ENCODE measurements at regions not wholly inside any gene's neighbourhood (a gene's known extent, or its start where the extent isn't known, plus 50 kb on each side); places are given as distances from the start of the nearest gene placed in this dataset.

DNA sequence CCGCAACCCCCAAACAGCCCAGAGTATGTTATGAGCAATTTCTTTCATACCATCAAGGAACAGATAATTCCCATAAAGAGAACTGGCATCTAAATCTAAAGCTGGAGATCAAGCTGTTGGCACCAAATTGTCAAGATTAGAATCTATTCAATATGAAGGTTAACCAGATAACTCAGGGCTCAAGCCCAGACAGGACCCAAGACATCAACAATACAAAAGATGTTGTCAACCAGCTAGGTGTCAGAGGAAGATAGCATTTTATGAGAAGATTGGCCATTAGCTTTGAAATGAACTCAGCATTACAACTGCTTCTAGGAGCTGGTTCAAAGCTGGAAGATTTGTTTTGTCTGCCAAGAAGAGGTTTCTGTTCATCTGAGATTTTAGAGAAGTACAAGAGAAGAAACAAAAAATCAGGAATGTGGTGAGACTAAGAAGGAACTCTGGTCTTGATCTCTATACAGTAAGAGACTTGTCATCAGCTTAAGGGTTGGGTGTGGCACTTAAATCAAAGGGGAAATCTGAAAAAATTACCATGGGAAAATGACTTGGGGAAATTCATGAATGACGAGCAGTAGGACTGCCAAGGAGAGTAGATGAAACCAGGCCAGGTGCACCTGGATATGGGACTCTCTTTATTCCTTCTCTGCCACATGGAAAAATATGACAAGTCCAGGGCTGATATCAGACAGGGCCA lies 64.2 kb upstream of the COX10 start:
- DNase-seq: no peak

DNA sequence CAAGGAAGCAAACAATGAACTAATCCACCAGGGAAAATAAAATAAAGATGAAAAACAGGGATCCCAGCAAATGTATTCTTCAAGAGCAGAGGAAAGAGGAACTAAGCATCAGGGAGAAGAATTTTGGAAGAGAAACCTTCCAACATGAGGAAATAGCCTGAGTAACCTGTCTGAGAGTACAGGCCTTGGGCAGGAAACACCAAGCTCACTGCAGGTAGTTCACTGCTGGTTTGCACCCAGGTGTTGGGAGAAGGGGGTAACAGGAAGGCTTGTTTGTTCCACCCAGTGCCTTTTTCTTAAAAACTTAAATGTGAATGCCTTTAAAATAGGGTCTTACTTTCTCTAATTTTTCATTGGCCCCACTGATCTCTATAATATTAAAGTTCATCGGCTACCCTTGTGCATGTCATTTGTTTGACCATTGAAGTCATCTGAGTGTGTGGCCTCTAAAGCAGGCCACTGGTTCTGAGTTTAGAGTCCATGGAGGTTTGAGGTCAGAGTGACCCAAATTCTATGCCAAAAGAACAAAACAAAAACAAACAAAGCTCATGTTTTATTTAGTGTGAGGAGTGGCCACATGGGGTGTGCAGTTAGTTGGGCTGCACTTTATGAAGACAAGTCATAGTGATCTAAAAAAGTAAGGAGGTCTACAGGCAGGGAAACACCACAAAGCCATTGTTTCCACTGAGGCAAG lies 62.9 kb upstream of the COX10 start:
- DNase-seq: no peak

DNA sequence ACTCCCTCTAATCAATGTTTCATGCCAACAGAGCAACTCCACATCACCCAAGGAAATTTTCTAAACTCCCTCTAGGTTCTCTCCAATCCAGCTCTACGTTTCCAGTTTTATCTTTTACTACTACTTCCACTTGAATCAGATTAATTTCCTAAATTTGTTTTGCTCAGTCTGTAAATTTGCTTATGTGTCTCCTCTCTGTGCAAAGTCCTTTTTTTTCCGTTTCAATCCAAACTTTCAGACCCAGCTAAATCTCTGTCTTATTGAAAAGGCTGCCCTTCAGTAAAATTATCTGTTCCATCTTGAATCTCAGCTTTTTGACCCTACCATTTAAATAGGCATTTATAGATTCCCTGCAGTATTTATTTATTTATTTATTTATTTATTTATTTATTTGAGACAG lies 61.4 kb upstream of the COX10 start:
- DNase-seq: no peak

DNA sequence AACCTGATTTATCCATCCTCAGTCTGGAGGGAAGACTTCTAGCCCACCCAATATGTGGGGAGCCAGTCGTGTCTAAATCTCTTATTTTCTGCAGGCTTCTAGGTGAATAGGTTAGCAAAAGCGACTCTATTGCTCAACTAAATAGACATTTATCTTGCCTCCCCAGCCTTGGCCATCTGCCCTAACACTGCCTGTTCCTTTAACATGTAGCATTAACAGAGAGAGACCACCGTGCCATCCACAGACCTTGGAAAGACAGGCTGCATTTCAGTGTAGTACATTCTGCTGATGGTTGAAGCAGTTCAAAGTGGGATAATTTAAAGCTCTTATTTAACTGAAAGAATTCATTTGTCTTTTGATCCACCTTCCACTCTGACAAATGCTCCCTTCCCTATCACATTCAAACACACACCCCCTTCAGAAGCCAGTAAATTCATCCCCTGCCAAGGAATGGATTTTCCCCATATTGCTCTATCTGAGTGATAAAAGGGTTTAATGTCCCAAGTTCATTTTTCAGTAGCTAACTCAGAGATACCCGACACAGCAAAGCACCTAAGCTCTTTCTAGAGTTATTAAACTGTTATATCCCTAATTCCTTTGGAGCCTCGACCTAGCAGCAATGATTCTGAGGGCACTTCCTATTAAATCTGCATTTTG lies 58.1 kb upstream of the COX10 start:
- DNase-seq: no peak

DNA sequence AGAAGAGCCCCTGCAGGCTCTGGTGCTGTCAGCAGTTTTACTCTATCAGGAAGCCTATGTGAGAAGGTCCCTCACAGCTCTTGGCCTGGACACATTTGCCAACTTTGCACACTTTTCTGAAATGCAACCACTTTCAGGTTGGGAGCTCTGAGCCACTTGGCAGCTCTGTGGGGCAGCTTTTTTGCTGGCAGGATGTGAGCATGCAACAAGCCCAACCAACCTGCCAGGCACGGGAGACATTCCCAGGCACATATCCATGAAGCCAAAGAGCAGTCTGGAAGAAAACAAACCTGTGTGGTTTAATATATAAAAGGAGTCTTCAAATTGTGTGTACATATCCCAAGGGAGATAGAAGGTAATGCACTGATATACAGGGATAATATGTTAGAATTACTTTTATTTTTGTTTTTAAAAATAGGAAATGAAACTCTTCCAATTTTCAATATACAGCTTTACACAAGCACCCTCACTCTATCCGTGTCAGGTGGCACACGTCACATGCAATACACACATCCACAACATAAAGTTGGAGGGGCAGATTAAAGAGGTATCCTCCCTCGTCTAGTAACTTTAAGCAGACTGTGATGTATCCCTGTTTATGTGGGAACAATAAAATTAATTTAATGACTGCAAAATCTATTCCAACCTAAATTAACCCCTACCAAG lies 57.4 kb upstream of the COX10 start:
- DNase-seq: no peak

DNA sequence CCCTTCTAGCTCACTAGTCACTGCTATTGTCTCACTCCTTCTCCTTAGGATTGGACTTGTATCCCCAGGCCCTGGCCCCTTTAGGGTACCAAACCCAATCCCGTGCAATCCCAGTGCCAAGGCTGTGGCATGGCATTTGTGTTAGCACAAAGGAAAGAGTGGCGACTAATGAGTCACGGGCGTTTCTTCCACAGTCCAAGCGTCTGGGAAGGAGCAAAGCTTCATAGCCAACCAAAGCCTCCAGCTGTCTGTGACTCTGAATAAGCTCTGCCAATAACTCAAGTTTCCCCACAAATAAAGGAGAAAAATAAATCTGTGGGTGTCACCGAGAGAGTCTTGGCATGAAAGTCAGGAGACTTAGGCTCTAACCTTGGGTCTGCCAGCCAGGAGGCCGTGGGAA lies 54.6 kb upstream of the COX10 start:
- no peak for DNase-seq

DNA sequence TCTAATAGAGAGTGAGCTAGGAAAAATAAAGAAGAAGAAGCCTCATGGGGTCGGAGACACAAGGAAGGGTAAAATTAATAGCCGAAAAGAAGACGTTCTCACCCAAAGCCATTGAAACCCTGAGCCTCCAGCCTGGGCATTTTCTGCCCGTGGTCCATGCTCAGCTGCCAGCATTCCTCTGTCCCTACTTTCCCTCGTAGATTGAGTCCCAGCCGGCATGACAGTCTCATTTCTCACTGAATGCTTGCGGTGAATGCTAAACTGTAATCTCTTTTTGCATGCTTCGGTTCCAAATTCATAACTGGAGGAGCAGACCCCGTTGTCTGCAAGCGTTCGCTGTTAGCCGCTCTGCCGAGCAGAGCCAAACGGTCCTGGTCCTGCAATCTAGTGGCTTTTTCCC lies 54.0 kb upstream of the COX10 start:
- peak; percentile 20 for DNase-seq

DNA sequence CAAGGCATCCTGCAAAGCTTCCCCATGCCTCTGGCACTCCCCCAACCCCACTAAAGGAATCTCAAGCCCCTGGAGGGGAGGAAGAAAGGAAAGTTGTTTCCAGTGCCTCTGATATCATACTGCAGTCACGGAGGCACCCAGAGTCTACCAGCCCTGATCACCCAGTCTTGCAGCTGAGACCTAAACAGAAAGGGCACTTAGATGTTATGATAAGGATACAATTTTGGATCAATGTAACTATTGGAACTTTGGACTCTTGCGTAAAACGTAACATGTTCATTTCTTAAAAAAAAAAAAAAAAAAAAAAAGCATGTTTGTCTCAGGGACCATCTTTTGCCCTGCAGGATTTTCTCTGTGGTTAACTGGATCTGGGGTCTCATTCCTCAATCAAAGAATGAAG lies 52.4 kb upstream of the COX10 start:
- no peak for DNase-seq

DNA sequence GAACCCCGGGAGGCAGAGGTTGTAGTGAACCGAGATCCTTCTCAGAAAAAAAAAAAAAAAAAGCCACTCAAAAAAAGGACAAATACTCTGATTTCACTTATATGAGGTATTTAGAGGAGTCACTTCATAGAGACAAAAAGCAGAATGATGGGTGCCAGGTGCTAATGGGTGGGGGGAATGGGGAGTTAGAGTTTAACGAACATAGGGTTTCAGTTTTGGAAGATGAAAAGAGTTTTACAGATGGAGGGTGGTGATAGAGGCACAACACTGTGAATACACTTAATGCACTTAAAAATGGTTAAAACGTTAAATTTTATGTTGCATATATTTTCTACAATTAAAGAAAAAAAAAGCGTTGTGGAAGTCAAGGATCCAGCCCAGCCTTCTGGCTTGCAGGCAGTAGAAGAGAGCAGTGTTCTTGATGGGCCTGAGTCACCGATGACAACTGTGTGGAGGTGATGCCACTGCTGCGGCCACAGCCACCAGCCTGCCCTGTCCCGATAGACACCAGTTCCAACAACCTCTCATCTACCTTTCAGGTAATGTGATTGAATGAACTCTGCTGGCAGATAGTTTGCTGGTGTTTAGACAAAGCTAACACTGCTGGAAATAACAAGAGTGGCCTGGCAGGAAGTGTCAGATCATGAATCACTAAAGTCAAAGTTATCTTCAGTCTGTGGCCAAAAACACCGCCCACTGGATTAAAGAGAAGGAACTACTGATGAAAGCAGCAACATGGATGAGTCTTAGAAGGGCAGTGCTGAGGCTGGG lies 49.9 kb upstream of the COX10 start:
- DNase-seq: no peak
